ENCODE measurements at regions not wholly inside any gene's neighbourhood (a gene's known extent, or its start where the extent isn't known, plus 50 kb on each side); places are given as distances from the start of the nearest gene placed in this dataset.

- Histone ChIP-seq H3K36me3 (replicated peaks in 1 of 2) (no peaks in the 10 kb centered on the region), H3K27me3 (no peaks in the 10 kb centered on the region), H3K27ac (no peak overlapping the region), H3K4me1 (replicated peaks in 1 of 2) (peaks cover 14 to 26% of the 10 kb centered on the region in 2 donors), H3K4me3 (no peak overlapping the region), H3K9me3 (replicated peaks in 1 of 3) (no peaks in the 10 kb centered on the region)
- DNase-seq: no peak
- intact Hi-C loops (cut with DNase I): no loop called here
- 86 to 92% (median 91%) methylated on average over 13 of the region's 13 CpGs for WGBS, 4 donors
- no peak for TF ChIP-seq POLR2A (IDR thresholded peaks at IDR 0.05)
- TF ChIP-seq, protein P1, sequence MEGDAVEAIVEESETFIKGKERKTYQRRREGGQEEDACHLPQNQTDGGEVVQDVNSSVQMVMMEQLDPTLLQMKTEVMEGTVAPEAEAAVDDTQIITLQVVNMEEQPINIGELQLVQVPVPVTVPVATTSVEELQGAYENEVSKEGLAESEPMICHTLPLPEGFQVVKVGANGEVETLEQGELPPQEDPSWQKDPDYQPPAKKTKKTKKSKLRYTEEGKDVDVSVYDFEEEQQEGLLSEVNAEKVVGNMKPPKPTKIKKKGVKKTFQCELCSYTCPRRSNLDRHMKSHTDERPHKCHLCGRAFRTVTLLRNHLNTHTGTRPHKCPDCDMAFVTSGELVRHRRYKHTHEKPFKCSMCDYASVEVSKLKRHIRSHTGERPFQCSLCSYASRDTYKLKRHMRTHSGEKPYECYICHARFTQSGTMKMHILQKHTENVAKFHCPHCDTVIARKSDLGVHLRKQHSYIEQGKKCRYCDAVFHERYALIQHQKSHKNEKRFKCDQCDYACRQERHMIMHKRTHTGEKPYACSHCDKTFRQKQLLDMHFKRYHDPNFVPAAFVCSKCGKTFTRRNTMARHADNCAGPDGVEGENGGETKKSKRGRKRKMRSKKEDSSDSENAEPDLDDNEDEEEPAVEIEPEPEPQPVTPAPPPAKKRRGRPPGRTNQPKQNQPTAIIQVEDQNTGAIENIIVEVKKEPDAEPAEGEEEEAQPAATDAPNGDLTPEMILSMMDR (IDR thresholded peaks at IDR 0.05): no peak
Measured at GRCh38 chr2:8571301-8571791, 110.5 kb upstream of the ID2 start.

GRCh38 chr2:8571792-8572499 lies 109.9 kb upstream of the ID2 start:
- peak in 1 of 7 donors; percentile 12 for DNase-seq
- 88 to 94% (median 90%) methylated on average over 8 to 10 of the region's 10 CpGs for WGBS, 4 donors
- TF ChIP-seq, protein P1 (IDR thresholded peaks at IDR 0.05): no peak
- no peak for TF ChIP-seq POLR2A (IDR thresholded peaks at IDR 0.05)
- Histone ChIP-seq H3K36me3 (replicated peaks in 1 of 2) (no peaks in the 10 kb centered on the region), H3K4me3 (no peak overlapping the region), H3K4me1 (replicated peaks in 1 of 2) (peaks cover 14 to 32% of the 10 kb centered on the region in 2 donors), H3K27ac (no peak overlapping the region), H3K9me3 (replicated peaks in 1 of 3) (no peaks in the 10 kb centered on the region), H3K27me3 (no peaks in the 10 kb centered on the region)
- intact Hi-C loops (cut with DNase I): no loop called here

- Histone ChIP-seq H3K36me3 (replicated peaks in 1 of 2) (no peaks in the 10 kb centered on the region), H3K4me1 (replicated peaks in 1 of 2) (peaks cover 14 to 33% of the 10 kb centered on the region in 2 donors), H3K4me3 (no peak overlapping the region), H3K27me3 (no peaks in the 10 kb centered on the region), H3K9me3 (replicated peaks in 1 of 3) (no peaks in the 10 kb centered on the region), H3K27ac (no peak overlapping the region)
- WGBS, 4 donors: 95 to 97% (median 96%) methylated on average over 11 to 12 of the region's 12 CpGs
- intact Hi-C loops (cut with DNase I): no loop called here
- DNase-seq: peak in 1 of 7 donors; percentile 9
- TF ChIP-seq POLR2A (IDR thresholded peaks at IDR 0.05): no peak
- TF ChIP-seq, protein P1 (IDR thresholded peaks at IDR 0.05): no peak
Measured at GRCh38 chr2:8572712-8573233, 109.1 kb upstream of the ID2 start.

GRCh38 chr2:8573234-8573941 lies 108.5 kb upstream of the ID2 start:
- WGBS, 4 donors: 91 to 96% (median 94%) methylated on average over 14 to 22 of the region's 22 CpGs
- Histone ChIP-seq H3K4me3 (no peak overlapping the region), H3K27ac (peak overlapping the region in 2 of 5 donors; percentile 81 to 87), H3K27me3 (no peaks in the 10 kb centered on the region), H3K36me3 (replicated peaks in 1 of 2) (no peaks in the 10 kb centered on the region), H3K9me3 (replicated peaks in 1 of 3) (no peaks in the 10 kb centered on the region), H3K4me1 (replicated peaks in 1 of 2) (peaks cover 14 to 33% of the 10 kb centered on the region in 2 donors)
- TF ChIP-seq, protein P1 (IDR thresholded peaks at IDR 0.05): no peak
- no peak for TF ChIP-seq POLR2A (IDR thresholded peaks at IDR 0.05)
- intact Hi-C loops (cut with DNase I): no loop called here
- peak in 2 of 7 donors; percentile 18 to 50 for DNase-seq

Measured in adrenal gland (tissue), 9 donors.